Smooth muscle cell (in vitro differentiated cells): ENCODE measurements at regions not wholly inside any gene's neighbourhood (a gene's known extent, or its start where the extent isn't known, plus 50 kb on each side); places are given as distances from the start of the nearest gene placed in this dataset.

Source experiments
- DNase-seq: peaks from one replicate; lab custom pipeline; 2025; ENCODE audit not compliant: unreplicated experiment; lab: John Stamatoyannopoulos, UW
- H2AFZ ChIP-seq: fragments of 200-600 bp; sonication (generic); 2 replicates; pipeline ENCODE4 v1.6.0; 2016; ENCODE audit warnings: antibody characterized with exemption, low read depth, mild to moderate bottlenecking
- H3F3A ChIP-seq: fragments of 200-600 bp; sonication (generic); 2 replicates; pipeline ENCODE4 v1.6.0; 2017; ENCODE audit warnings: antibody characterized with exemption, low read depth
- H3K27ac ChIP-seq: fragments of 200-600 bp; sonication (generic); 2 replicates; pipeline ENCODE4 v1.5.1; 2016; ENCODE audit warnings: low read depth, mild to moderate bottlenecking
- H3K27me3 ChIP-seq: fragments of 200-600 bp; sonication (generic); 2 replicates; pipeline ENCODE4 v1.6.1; 2016; ENCODE audit warnings: low read depth, mild to moderate bottlenecking
- H3K36me3 ChIP-seq: fragments of 200-600 bp; sonication (generic); 2 replicates; pipeline ENCODE4 v1.5.1; 2016; ENCODE audit warnings: low read depth
- H3K4me1 ChIP-seq: fragments of 200-600 bp; sonication (generic); 2 replicates; pipeline ENCODE4 v1.5.1; 2016; ENCODE audit warnings: low read depth
- H3K4me2 ChIP-seq: fragments of 200-600 bp; sonication (generic); 2 replicates; pipeline ENCODE4 v1.6.0; 2016; ENCODE audit warnings: mild to moderate bottlenecking
- H3K4me3 ChIP-seq: fragments of 200-600 bp; sonication (generic); 2 replicates; pipeline ENCODE4 v1.5.1; 2016; ENCODE audit warnings: mild to moderate bottlenecking
- H3K79me2 ChIP-seq: fragments of 200-600 bp; sonication (generic); 2 replicates; pipeline ENCODE4 v1.6.0; 2016; ENCODE audit warnings: low read depth, mild to moderate bottlenecking
- H3K9ac ChIP-seq: fragments of 200-600 bp; sonication (generic); 2 replicates; pipeline ENCODE4 v1.6.0; 2016; ENCODE audit warnings: low read depth
- H3K9me3 ChIP-seq: fragments of 200-600 bp; sonication (generic); replicated peaks from 2 replicates; pipeline ENCODE4 v1.5.1; 2016; ENCODE audit warnings: low read depth
- H4K20me1 ChIP-seq: fragments of 200-600 bp; sonication (generic); 2 replicates; pipeline ENCODE4 v1.6.0; 2016; ENCODE audit warnings: low read depth
- WGBS: methylation state at CpG from one replicate; pipeline ENCODE4 v1.1.7; 2016; ENCODE audit warnings: low lambda C conversion rate; 5-methylcytosine and 5-hydroxymethylcytosine counted together
- TF ChIP-seq, protein P1 (sequence below): fragments of 200-600 bp; sonication (generic); IDR thresholded peaks from 2 replicates; pipeline ENCODE4 v1.5.1; 2017; ENCODE audit warnings: borderline replicate concordance, mild to moderate bottlenecking, antibody characterized with exemption; ENCODE audit not compliant: insufficient read depth, poor library complexity, severe bottlenecking

DNA sequence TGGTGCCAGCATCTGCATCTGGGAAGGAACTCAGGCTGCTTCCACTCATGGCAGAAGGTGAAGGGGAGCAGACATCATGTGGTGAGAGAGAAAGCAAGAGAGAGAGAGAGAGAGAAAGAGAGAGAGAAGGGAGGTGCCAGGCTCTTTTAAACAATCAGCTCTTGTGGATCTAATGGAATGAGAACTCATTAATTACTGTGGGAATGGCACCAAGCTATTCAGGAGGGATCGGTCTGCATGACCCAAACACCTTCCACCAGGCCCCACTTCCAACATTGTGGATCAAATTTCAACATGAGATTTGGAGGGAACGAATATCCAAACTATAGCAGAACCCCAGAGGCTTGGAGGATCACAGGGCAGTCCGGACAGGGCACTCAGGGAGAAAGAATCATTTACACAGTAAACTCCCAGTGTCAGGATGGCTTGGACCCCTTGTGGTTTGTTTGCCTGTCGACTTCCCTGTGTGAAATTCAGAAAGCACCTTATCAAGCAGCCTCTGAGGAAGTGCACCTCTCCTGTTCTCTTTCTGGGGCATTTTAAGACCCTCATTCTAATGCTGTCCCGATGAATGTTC is 308.5 kb downstream of the REEP3 start:
- WGBS: 74% methylated on average over 5 of the region's 5 CpGs
- H3K27ac ChIP-seq: no peak overlapping the region

DNA sequence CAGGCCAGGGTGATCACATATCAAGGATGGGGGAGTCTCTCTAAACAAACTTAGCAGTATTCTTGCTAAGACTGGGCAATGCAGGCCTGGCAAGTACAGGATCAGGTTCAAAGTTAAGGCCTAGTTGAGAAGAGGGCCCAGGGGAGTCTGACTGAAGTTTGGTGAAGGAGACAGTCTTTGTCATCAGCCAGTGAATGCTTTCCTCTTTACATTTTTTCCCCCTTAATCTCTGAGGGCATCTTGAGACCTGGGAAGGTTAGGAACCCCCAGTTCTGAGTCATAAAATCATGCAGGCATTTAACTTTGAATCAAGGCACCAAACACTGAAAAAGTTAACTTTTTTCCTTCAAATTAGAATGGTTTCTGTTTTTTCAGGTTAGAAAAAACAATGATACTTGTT is 311.5 kb downstream of the REEP3 start:
- no peak overlapping the region for H3K9ac ChIP-seq
- TF ChIP-seq, protein P1, sequence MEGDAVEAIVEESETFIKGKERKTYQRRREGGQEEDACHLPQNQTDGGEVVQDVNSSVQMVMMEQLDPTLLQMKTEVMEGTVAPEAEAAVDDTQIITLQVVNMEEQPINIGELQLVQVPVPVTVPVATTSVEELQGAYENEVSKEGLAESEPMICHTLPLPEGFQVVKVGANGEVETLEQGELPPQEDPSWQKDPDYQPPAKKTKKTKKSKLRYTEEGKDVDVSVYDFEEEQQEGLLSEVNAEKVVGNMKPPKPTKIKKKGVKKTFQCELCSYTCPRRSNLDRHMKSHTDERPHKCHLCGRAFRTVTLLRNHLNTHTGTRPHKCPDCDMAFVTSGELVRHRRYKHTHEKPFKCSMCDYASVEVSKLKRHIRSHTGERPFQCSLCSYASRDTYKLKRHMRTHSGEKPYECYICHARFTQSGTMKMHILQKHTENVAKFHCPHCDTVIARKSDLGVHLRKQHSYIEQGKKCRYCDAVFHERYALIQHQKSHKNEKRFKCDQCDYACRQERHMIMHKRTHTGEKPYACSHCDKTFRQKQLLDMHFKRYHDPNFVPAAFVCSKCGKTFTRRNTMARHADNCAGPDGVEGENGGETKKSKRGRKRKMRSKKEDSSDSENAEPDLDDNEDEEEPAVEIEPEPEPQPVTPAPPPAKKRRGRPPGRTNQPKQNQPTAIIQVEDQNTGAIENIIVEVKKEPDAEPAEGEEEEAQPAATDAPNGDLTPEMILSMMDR: no peak
- no peaks in the 10 kb centered on the region for H3K9me3 ChIP-seq
- no peaks in the 10 kb centered on the region for H3K4me1 ChIP-seq
- H3K79me2 ChIP-seq: no peaks in the 10 kb centered on the region
- H3K36me3 ChIP-seq: no peaks in the 10 kb centered on the region
- no peak overlapping the region for H3K4me3 ChIP-seq
- no peak overlapping the region for H3K4me2 ChIP-seq
- no peaks in the 10 kb centered on the region for H3K27me3 ChIP-seq
- H3F3A ChIP-seq: no peaks in the 10 kb centered on the region
- no peaks in the 10 kb centered on the region for H4K20me1 ChIP-seq
- H2AFZ ChIP-seq: no peak overlapping the region
- no peak for DNase-seq
- H3K27ac ChIP-seq: no peak overlapping the region

More for the DNA sequence above, 308.5 kb downstream of the REEP3 start:
- TF ChIP-seq, protein P1: no peak
- Histone ChIP-seq H3K27me3 (no peaks in the 10 kb centered on the region), H3K4me2 (no peak overlapping the region), H4K20me1 (no peaks in the 10 kb centered on the region), H2AFZ (no peak overlapping the region), H3F3A (no peaks in the 10 kb centered on the region), H3K9ac (no peak overlapping the region), H3K36me3 (no peaks in the 10 kb centered on the region), H3K4me1 (no peaks in the 10 kb centered on the region), H3K9me3 (no peaks in the 10 kb centered on the region), H3K4me3 (no peak overlapping the region), H3K79me2 (no peaks in the 10 kb centered on the region)
- no peak for DNase-seq

DNA sequence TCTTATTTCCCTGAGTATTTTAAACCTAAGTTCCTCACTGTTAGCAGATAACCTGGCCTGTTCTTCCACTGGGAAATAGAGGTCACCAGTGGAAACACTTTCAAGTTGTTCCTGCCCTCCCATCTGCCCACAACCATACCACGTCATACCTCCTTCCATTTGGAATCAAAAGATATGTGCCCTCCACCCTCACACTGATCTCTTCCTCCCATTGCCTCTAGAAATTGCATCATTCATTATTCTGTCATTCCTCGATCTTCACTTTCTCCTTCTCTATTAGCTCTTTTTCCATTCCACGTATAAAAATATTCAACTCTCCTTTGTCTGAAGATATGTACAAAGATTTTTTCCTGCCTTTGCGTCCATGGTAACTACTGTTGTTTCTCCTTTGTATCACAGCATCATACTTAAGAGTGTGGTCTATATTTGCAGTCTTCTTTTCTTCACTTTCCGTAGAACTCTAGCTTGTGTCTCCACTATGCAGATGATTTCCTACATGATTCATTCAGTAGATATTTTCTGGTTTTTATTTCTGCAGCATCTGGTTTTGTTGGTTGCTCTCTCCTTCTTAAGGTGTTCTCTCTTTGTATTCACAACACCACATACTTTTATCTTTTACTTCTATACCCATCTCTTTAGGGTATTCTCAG is 312.3 kb downstream of the REEP3 start:
- 56% methylated on average over 5 of the region's 5 CpGs for WGBS
- no peak overlapping the region for H3K9ac ChIP-seq
- H3K4me3 ChIP-seq: no peak overlapping the region
- no peak overlapping the region for H2AFZ ChIP-seq
- peak overlapping the region; percentile 19 for H3K4me2 ChIP-seq
- TF ChIP-seq, protein P1: no peak
- H3K79me2 ChIP-seq: no peaks in the 10 kb centered on the region
- no peaks in the 10 kb centered on the region for H3K27me3 ChIP-seq
- H3K9me3 ChIP-seq: no peaks in the 10 kb centered on the region
- H3F3A ChIP-seq: no peaks in the 10 kb centered on the region
- no peaks in the 10 kb centered on the region for H3K36me3 ChIP-seq
- no peak for DNase-seq
- no peaks in the 10 kb centered on the region for H3K4me1 ChIP-seq
- H4K20me1 ChIP-seq: no peaks in the 10 kb centered on the region
- H3K27ac ChIP-seq: no peak overlapping the region
